Activated CD8-positive, alpha-beta memory T cell treated with anti-CD3 and anti-CD28 coated beads, Interleukin-2, amount 10 ng/mL, durations not matched to agents 7 days and 5 days (primary cell): ENCODE measurements at regions not wholly inside any gene's neighbourhood (a gene's known extent, or its start where the extent isn't known, plus 50 kb on each side); places are given as distances from the start of the nearest gene placed in this dataset.
A peak's percentile ranks its signal among the peaks of the same experiment; 100 is the strongest.
"Not testable (repeated sequence)": the region's sequence is repeated elsewhere in the genome, so short reads cannot be mapped to it uniquely, and the experiment has no call there.

ENCODE experiments used
- ATAC-seq: fragments of 150-1000 bp; cut with Tn5 transposase; one replicate; pipeline ENCODE4 v1.10.0; 2021; ENCODE audit warnings: moderate library complexity
- CTCF ChIA-PET: fragments of 350-600 bp; sonication (Branson Sonifier 250); formaldehyde crosslinking; loops from one replicate; lab custom pipeline; 2021; ENCODE audit warnings: antibody characterized with exemption; lab: Charles Lee
- DNase-seq: peaks from one replicate; pipeline ENCODE4 v3.0.0-alpha.2; 2020
- H3K27ac Mint-ChIP-seq: one replicate; pipeline ENCODE4 v1.8.0; 2021; ENCODE audit warnings: mild to moderate bottlenecking, mixed read lengths
- H3K27me3 Mint-ChIP-seq: one replicate; pipeline ENCODE4 v1.8.0; 2021; ENCODE audit warnings: mixed read lengths
- H3K36me3 Mint-ChIP-seq: one replicate; pipeline ENCODE4 v1.8.0; 2021; ENCODE audit warnings: mild to moderate bottlenecking, mixed read lengths
- H3K4me1 Mint-ChIP-seq: one replicate; pipeline ENCODE4 v1.8.0; 2021; ENCODE audit warnings: mixed read lengths
- H3K4me3 Mint-ChIP-seq: one replicate; pipeline ENCODE4 v1.8.0; 2021; ENCODE audit warnings: mild to moderate bottlenecking, moderate library complexity, mixed read lengths
- H3K9me3 Mint-ChIP-seq: one replicate; pipeline ENCODE4 v1.8.0; 2022; ENCODE audit warnings: low read depth, mixed read lengths

DNA sequence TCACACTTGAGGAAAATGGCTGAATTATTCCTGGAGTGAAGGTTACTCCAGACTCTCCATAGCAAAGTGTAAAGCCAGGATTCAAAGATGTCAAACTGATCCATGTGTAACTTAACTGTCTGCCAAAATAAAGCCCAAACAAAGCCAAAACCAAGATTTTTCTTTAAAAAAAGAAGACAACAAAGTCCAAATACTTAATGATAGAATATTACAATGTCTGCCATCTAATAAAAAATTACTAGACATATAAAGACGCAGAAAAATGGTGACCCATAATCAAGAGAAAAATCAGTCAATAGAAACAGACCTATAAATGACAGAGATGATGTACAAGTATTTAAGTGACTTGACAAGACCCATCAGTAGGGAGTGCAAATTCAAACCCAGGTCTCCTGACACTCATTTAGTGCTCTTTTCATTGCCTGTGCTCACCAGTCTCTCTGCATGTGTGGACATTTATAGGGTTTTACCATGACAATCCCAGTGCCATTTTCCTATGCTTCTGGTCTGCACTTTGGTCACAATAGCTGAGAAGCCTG, 85.1 kb upstream of the HES1 start:
- Mint-ChIP-seq H3K9me3 (peaks cover 13% of the 10 kb centered on the region), H3K27me3 (peaks cover 25% of the 10 kb centered on the region), H3K4me3 (no peak overlapping the region), H3K4me1 (no peaks in the 10 kb centered on the region), H3K36me3 (no peaks in the 10 kb centered on the region), H3K27ac (no peak overlapping the region)
- DNase-seq (no peak), ATAC-seq (no peak)
- CTCF ChIA-PET: no interaction called here

DNA sequence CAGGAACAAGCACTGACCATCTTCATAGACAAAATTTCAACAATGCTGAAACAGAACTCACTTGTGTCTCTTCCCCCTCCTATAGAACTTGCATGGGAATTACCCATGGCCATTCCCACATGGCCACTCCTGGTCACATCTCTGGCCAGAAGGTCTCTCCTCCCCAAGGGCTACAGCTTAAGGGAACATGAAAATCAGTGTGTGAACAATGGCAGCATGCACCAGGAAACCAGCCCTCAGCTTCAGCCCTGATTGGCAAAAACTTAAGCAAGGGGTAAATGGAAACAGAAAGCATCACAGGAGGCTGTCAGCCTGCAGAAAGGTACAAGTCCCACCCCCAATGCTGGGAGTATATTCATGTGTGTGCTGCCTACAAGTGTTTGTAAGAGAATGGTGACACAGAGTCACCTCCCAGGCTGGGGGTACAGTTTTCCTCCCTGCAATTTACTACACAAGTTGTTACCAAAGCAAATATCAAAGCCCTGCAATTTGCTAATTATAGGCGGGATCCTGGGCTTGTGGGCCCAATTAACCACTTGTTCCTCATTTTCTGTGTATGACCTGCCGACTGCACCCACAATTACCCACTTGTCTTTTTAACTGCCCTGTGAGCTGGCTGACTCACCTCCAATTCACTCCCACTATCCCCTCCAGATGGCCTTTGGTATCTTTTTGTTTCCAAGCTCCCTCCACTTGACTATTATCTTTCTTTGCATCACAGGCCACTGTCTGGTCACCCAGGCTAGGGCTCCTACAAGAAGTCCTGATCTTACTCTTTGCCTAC, 84.4 kb upstream of the HES1 start:
- CTCF ChIA-PET: no interaction called here
- H3K36me3 Mint-ChIP-seq: no peaks in the 10 kb centered on the region
- H3K9me3 Mint-ChIP-seq: peaks cover 13% of the 10 kb centered on the region
- H3K4me3 Mint-ChIP-seq: no peak overlapping the region
- ATAC-seq (no peak), DNase-seq (no peak)
- H3K4me1 Mint-ChIP-seq: no peaks in the 10 kb centered on the region
- peaks cover 27% of the 10 kb centered on the region for H3K27me3 Mint-ChIP-seq
- H3K27ac Mint-ChIP-seq: no peak overlapping the region

DNA sequence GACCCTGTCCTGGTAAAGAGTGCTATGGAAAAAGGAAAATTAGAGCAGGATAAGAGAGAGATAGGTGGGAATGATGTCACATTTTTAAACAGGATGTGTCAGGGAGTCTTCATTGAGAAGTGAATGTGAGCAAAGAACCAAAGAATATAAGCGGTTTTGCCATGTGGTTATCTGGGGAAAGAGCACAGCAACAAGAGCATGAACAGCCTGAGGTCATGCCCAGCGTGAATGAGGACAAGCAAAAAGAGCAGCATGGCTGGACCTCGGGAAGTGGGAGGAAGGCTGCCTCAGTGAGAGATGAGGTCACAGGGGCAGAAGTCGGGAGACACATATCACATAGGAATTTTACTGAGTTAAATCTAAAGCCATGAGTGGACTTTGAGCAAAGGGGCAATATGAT, 82.8 kb upstream of the HES1 start:
- H3K36me3 Mint-ChIP-seq: no peaks in the 10 kb centered on the region
- H3K27me3 Mint-ChIP-seq: peaks cover 42% of the 10 kb centered on the region
- H3K27ac Mint-ChIP-seq: no peak overlapping the region
- H3K4me1 Mint-ChIP-seq: peaks cover 6% of the 10 kb centered on the region
- peaks cover 13% of the 10 kb centered on the region for H3K9me3 Mint-ChIP-seq
- ATAC-seq (no peak), DNase-seq (no peak)
- no peak overlapping the region for H3K4me3 Mint-ChIP-seq
- CTCF ChIA-PET: no interaction called here

DNA sequence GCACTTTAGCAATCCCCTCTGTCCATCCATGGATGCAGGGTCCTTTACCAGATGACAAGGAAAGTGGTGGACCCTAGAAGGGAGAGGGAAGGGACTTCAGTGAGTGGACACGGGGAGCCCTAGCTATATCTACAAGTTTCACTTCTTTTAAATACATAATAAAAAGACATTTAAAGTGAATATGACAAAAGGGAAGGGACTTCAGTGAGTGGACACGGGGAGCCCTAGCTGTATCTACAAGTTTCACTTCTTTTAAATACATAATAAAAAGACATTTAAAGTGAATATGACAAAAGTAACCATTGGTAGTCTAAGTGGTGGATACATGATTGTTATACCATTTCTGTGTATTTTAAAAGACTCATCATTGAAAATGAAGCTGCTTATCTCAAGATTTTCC, 81.9 kb upstream of the HES1 start:
- no peak for DNase-seq
- H3K36me3 Mint-ChIP-seq: no peaks in the 10 kb centered on the region
- H3K9me3 Mint-ChIP-seq: peaks cover 13% of the 10 kb centered on the region
- H3K27me3 Mint-ChIP-seq: peaks cover 38% of the 10 kb centered on the region
- ATAC-seq: no peak
- CTCF ChIA-PET: no interaction called here
- H3K4me3 Mint-ChIP-seq: no peak overlapping the region
- peaks cover 7% of the 10 kb centered on the region for H3K4me1 Mint-ChIP-seq
- H3K27ac Mint-ChIP-seq: no peak overlapping the region

DNA sequence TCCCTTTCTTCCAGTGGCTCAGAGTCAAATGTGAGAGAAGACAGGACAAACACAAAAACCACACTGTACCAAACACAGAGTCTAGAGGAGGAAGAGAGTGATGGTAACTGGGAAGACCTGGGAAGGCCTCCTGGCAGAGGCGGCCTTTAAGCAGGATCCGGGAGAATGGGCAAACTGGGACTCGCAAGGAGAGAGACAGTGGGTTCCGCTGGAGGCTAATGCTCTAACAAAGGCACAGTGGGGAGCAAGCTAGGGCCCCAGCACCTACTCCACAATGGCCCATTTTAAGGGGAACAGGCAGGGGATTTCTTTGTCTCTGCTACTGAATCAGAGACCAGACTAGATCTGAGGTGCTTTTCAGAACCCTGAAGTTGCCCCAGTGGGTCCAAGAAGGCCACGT, 81.4 kb upstream of the HES1 start:
- peaks cover 13% of the 10 kb centered on the region for H3K9me3 Mint-ChIP-seq
- ATAC-seq: no peak
- CTCF ChIA-PET: no interaction called here

DNA sequence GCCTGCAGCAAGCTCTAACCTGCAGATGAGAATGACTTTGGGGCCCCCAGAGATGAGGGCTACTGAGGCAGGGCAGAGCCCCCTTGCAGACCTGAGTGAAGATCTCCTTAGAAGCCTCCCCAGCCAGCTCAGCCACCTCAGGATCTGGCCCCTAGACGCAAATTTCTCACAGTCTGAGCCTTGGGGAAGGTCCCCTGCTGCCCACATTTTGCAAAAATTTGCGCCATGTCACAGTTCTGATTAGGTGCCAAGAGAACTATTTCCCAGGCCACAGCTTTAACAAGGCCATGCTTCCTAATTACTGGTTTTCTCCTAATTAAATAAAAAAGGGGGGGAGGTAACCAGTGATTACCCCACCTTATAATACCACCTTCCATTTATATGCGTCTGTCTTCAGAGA, 81.0 kb upstream of the HES1 start:
- Mint-ChIP-seq H3K27ac (no peak overlapping the region), H3K4me1 (peaks cover 7% of the 10 kb centered on the region), H3K4me3 (no peak overlapping the region), H3K9me3 (peaks cover 13% of the 10 kb centered on the region), H3K27me3 (peaks cover 37% of the 10 kb centered on the region), H3K36me3 (no peaks in the 10 kb centered on the region)
- ATAC-seq (no peak), DNase-seq (no peak)
- CTCF ChIA-PET: no interaction called here

More for the DNA sequence above, 81.4 kb upstream of the HES1 start:
- Mint-ChIP-seq H3K27ac (no peak overlapping the region), H3K4me3 (no peak overlapping the region), H3K27me3 (peaks cover 35% of the 10 kb centered on the region), H3K4me1 (peaks cover 7% of the 10 kb centered on the region), H3K36me3 (no peaks in the 10 kb centered on the region)
- DNase-seq: no peak

GRCh38 chr3:194056323-194056722, 79.6 kb upstream of the HES1 start:
- H3K4me1 Mint-ChIP-seq, H3K27ac Mint-ChIP-seq, H3K4me3 Mint-ChIP-seq, H3K36me3 Mint-ChIP-seq, DNase-seq, H3K9me3 Mint-ChIP-seq, ATAC-seq, CTCF ChIA-PET: not testable (repeated sequence)
- H3K27me3 Mint-ChIP-seq: peaks cover 32% of the 10 kb centered on the region

DNA sequence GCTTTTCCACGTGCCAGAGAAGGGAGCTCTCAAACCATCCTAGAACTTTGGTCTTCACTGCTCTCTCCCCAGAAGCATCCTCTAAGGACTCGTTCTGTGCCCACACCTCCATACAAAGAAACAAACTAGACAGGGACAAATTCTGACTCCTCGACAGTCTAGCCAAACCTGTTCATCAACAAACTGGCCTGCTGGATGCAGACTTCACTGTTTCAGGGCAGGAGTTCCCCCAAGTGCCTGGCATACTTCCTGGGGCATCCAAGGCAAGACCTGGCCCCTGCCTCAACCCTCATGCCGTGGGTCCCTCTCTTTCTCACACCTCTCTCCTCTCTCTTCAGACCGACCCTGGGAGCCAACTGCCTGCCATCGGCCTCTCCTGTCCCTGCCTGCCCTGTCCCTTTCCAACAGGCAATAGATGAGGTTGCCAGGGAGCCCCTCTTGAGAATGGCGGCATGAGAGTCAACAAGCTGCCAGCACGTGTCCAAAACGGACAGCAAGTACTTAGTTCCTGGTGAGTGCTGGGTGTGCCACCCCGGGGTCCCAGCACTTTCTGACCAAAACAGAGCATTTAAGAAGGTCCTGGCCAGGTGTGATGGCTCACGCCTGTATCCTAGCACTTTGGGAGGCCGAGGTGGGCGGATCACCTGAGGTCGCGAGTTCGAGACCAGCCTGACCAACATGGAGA, 79.1 kb upstream of the HES1 start:
- CTCF ChIA-PET: no interaction called here
- no peak overlapping the region for H3K27ac Mint-ChIP-seq
- no peaks in the 10 kb centered on the region for H3K36me3 Mint-ChIP-seq
- DNase-seq: no peak
- ATAC-seq: no peak
- no peak overlapping the region for H3K4me3 Mint-ChIP-seq
- peaks cover 7% of the 10 kb centered on the region for H3K4me1 Mint-ChIP-seq
- peaks cover 32% of the 10 kb centered on the region for H3K27me3 Mint-ChIP-seq
- H3K9me3 Mint-ChIP-seq: peaks cover 3% of the 10 kb centered on the region

- Mint-ChIP-seq H3K4me3 (peak overlapping the region; percentile 23), H3K4me1 (peaks cover 7% of the 10 kb centered on the region), H3K36me3 (no peaks in the 10 kb centered on the region), H3K9me3 (peaks cover 3% of the 10 kb centered on the region), H3K27ac (no peak overlapping the region), H3K27me3 (peaks cover 30% of the 10 kb centered on the region)
- no peak for ATAC-seq
- CTCF ChIA-PET: interaction anchor here (1.5 kb wide), 1 partner anchor 28 kb away, joined by 3 read pairs; no protein-coding TSS in a partner anchor
- no peak for DNase-seq
Observed at GRCh38 chr3:194057570-194058188, 78.3 kb upstream of the HES1 start.

DNA sequence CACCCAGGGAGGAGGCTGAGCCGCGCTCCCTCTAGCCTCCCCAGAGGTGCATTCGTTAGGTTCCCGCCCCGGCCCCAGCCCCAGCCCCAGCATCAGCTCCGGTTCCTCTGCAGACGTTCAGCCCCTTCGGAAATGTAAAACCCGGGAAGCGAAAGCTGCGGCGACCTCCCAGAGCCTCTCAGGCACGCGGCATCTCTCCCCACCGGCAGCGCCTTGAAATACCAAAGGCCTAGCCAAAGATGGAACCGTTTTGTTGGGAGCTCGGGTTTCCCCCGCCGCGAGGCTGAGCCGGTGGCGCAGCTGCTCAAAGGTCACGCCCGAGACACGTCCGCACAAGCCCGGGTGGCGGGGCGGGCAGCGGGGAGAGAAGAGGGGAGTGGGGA, 77.8 kb upstream of the HES1 start:
- CTCF ChIA-PET: interaction anchor here (1.5 kb wide), 1 partner anchor 27 kb away, joined by 3 read pairs; no protein-coding TSS in a partner anchor
- H3K27ac Mint-ChIP-seq: no peak overlapping the region
- DNase-seq: no peak

DNA sequence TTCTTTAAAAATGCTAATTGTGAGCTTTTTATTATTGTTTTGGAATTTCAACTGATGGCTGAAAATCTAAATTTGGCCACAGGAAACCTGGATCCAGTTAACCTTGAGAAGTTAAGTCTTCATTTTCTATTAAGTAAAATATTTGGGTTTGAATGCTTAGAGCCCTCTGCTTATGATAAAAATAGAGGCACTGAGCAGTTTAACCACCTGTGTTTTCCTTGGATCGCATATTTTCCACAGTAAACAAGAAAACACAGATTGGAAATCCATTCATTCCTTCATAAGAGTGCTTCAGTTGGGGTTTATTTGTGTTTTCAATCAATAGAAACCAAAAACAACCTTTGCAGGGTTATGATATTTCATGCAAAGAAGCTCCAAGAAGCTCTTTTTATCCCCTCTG, 77.2 kb upstream of the HES1 start:
- Mint-ChIP-seq H3K4me3 (no peak overlapping the region), H3K9me3 (no peaks in the 10 kb centered on the region), H3K27ac (no peak overlapping the region), H3K27me3 (peaks cover 36% of the 10 kb centered on the region), H3K4me1 (peaks cover 7% of the 10 kb centered on the region), H3K36me3 (no peaks in the 10 kb centered on the region)
- no peak for DNase-seq
- CTCF ChIA-PET: interaction anchor here (1.5 kb wide), 1 partner anchor 26 kb away, joined by 3 read pairs; no protein-coding TSS in a partner anchor
- no peak for ATAC-seq

More for the DNA sequence above, 77.8 kb upstream of the HES1 start:
- Mint-ChIP-seq H3K9me3 (no peaks in the 10 kb centered on the region), H3K4me1 (peaks cover 7% of the 10 kb centered on the region), H3K27me3 (peaks cover 32% of the 10 kb centered on the region), H3K36me3 (no peaks in the 10 kb centered on the region), H3K4me3 (peak overlapping the region; percentile 23)
- peak; percentile 45 for ATAC-seq

GRCh38 chr3:194061421-194062030, 74.4 kb upstream of the HES1 start:
- Mint-ChIP-seq H3K27me3 (peaks cover 48% of the 10 kb centered on the region), H3K4me1 (peaks cover 7% of the 10 kb centered on the region), H3K36me3 (peaks cover 1% of the 10 kb centered on the region), H3K9me3 (no peaks in the 10 kb centered on the region), H3K27ac (no peak overlapping the region), H3K4me3 (no peak overlapping the region)
- DNase-seq (no peak), ATAC-seq (no peak)
- CTCF ChIA-PET: no interaction called here

GRCh38 chr3:194062830-194063229, 73.1 kb upstream of the HES1 start:
- H3K9me3 Mint-ChIP-seq: no peaks in the 10 kb centered on the region
- DNase-seq (no peak), ATAC-seq (no peak)
- H3K27me3 Mint-ChIP-seq: peaks cover 48% of the 10 kb centered on the region
- H3K4me3 Mint-ChIP-seq: no peak overlapping the region
- peaks cover 4% of the 10 kb centered on the region for H3K4me1 Mint-ChIP-seq
- peaks cover 1% of the 10 kb centered on the region for H3K36me3 Mint-ChIP-seq
- H3K27ac Mint-ChIP-seq: no peak overlapping the region
- CTCF ChIA-PET: no interaction called here
